HCT116 (cell line): ENCODE measurements at regions not wholly inside any gene's neighbourhood (a gene's known extent, or its start where the extent isn't known, plus 50 kb on each side); places are given as distances from the start of the nearest gene placed in this dataset.

Experiments
- ATAC-seq: fragments of 200-7000 bp; cut with Tn5 transposase; 2 replicates; pipeline ENCODE4 v1.9.1; 2020; ENCODE audit warnings: mild to moderate bottlenecking, moderate library complexity
- BruUV-seq: library from RNA; stranded (reverse); fragments of 400-500 nt; replicated peaks from 2 replicates; lab custom pipeline; 2021; lab: Mats Ljungman, UMichigan
- CTCF ChIA-PET: fragments of 300-600 bp; sonication (Branson Sonifier 250); formaldehyde crosslinking; loops from one replicate; lab custom pipeline; 2021; ENCODE audit warnings: antibody characterized with exemption; lab: Charles Lee
- POLR2A ChIA-PET: fragments of 300-600, 350-600 bp; sonication (Branson Sonifier 250); formaldehyde crosslinking; loops from one replicate; lab custom pipeline; 2021; ENCODE audit warnings: antibody characterized with exemption; lab: Charles Lee
- RAD21 ChIA-PET, 2 experiments: fragments of 300-600 bp; sonication (Branson Sonifier 250); formaldehyde crosslinking; loops; one replicate each; lab custom pipeline; 2023; ENCODE audit warnings: low total read pairs in 2 of 2; ENCODE audit not compliant: uncharacterized antibody in 2 of 2, unreplicated experiment in 2 of 2, low non-redundant PET in 1 of 2; lab: Charles Lee
- DNase-seq: peaks from one replicate; pipeline ENCODE4 v3.0.0-alpha.2; 2010; ENCODE audit warnings: low read depth, low spot score
- H2AFZ ChIP-seq: fragments of 200-600 bp; shearing (Covaris generic), sonication (generic); 2 replicates; pipeline ENCODE4 v1.6.1; 2017; ENCODE audit warnings: low read depth, mixed run types, mixed read lengths, antibody characterized with exemption, low read length; ENCODE audit not compliant: poor library complexity, severe bottlenecking
- H3K27ac ChIP-seq: 2 replicates; pipeline ENCODE4 v1.5.1; 2012; ENCODE audit warnings: low read depth, low read length
- H3K27me3 ChIP-seq: fragments of 200-600 bp; sonication (generic); 2 replicates; pipeline ENCODE4 v1.6.1; 2016; ENCODE audit warnings: mixed run types, low read length, mixed read lengths; ENCODE audit not compliant: insufficient read depth
- H3K36me3 ChIP-seq, 2 experiments: fragments of 200-500 bp in 1 of 2; fragments of 200-600 bp in 1 of 2; sonication (Bioruptor generic) in 1 of 2; sonication (generic) in 1 of 2; 2 replicates each; pipeline versions ENCODE4 v1.5.1 to v1.6.1; 2014 to 2016; ENCODE audit warnings: low read length in 2 of 2, inconsistent platforms in 1 of 2, mixed read lengths in 1 of 2, mixed run types in 1 of 2; ENCODE audit not compliant: insufficient read depth in 2 of 2, control insufficient read depth in 1 of 2
- H3K4me1 ChIP-seq, 2 experiments: fragments of 200-600 bp in 1 of 2; sonication (generic) in 1 of 2; 2 replicates each; pipeline versions ENCODE4 v1.5.1 to v1.6.1; 2012 to 2017; ENCODE audit warnings: low read length in 2 of 2, inconsistent platforms in 1 of 2, mild to moderate bottlenecking in 1 of 2, mixed read lengths in 1 of 2, mixed run types in 1 of 2, moderate library complexity in 1 of 2; ENCODE audit not compliant: insufficient read depth in 2 of 2, control insufficient read depth in 1 of 2
- H3K4me2 ChIP-seq: fragments of 200-600 bp; sonication (generic); 2 replicates; pipeline ENCODE4 v1.6.1; 2017; ENCODE audit warnings: mixed run types, low read length, mixed read lengths
- H3K4me3 ChIP-seq, 2 experiments: fragments of 200-600 bp in 1 of 2; sonication (generic) in 1 of 2; replicated peaks in 1 of 2; 2 replicates each; pipeline ENCODE4 v1.5.1; 2011 to 2016; ENCODE audit warnings: low read length in 2 of 2, control low read depth in 1 of 2, low read depth in 1 of 2, mild to moderate bottlenecking in 1 of 2, mixed read lengths in 1 of 2, mixed run types in 1 of 2
- H3K79me2 ChIP-seq: fragments of 200-600 bp; sonication (generic); 2 replicates; pipeline ENCODE4 v1.6.1; 2017; ENCODE audit warnings: mild to moderate bottlenecking, mixed run types, low read length, moderate library complexity, mixed read lengths; ENCODE audit not compliant: insufficient read depth
- H3K9ac ChIP-seq: fragments of 200-600 bp; sonication (generic); 2 replicates; pipeline ENCODE4 v1.6.1; 2016; ENCODE audit warnings: low read length, mixed read lengths
- H3K9me2 ChIP-seq: fragments of 200-600 bp; sonication (generic), shearing (Covaris generic); 2 replicates; pipeline ENCODE4 v1.6.1; 2017; ENCODE audit warnings: mixed run types, mild to moderate bottlenecking, moderate library complexity; ENCODE audit not compliant: insufficient read depth
- H3K9me3 ChIP-seq, 2 experiments: fragments of 200-500 bp in 1 of 2; fragments of 200-600 bp in 1 of 2; sonication (Bioruptor generic) in 1 of 2; sonication (generic) in 1 of 2; 2 replicates each; pipeline ENCODE4 v1.6.1; 2014 to 2017; ENCODE audit warnings: low read length in 2 of 2, mixed read lengths in 2 of 2, inconsistent platforms in 1 of 2, low read depth in 1 of 2, mild to moderate bottlenecking in 1 of 2, mixed run types in 1 of 2, moderate library complexity in 1 of 2; ENCODE audit not compliant: control insufficient read depth in 1 of 2, insufficient read depth in 1 of 2
- H4K20me1 ChIP-seq: fragments of 200-600 bp; sonication (generic), shearing (Covaris generic); 2 replicates; pipeline ENCODE4 v1.6.1; 2017; ENCODE audit warnings: mixed run types, mild to moderate bottlenecking, moderate library complexity; ENCODE audit not compliant: insufficient read depth
- EGR1 ChIP-seq: IDR thresholded peaks from 2 replicates; pipeline ENCODE4 v1.6.1; 2012; ENCODE audit warnings: low read depth
- ELF1 ChIP-seq: IDR thresholded peaks from 2 replicates; pipeline ENCODE4 v1.6.1; 2012; ENCODE audit warnings: low read depth, borderline replicate concordance
- EZH2phosphoT487 ChIP-seq: fragments of 200-600 bp; IDR thresholded peaks from 2 replicates; pipeline ENCODE4 v1.6.1; 2018; ENCODE audit warnings: antibody characterized with exemption, borderline replicate concordance
- FOSL1 ChIP-seq: IDR thresholded peaks from 2 replicates; pipeline ENCODE4 v1.6.1; 2012; ENCODE audit warnings: low read depth
- MAX ChIP-seq: IDR thresholded peaks from 2 replicates; pipeline ENCODE4 v1.6.1; 2012
- POLR2A ChIP-seq: IDR thresholded peaks from 2 replicates; pipeline ENCODE4 v1.7.0; 2011; ENCODE audit warnings: borderline replicate concordance; ENCODE audit not compliant: insufficient read depth, insufficient read length; ENCODE audit errors: extremely low read depth
- REST ChIP-seq: IDR thresholded peaks from 2 replicates; pipeline ENCODE4 v1.6.1; 2012; ENCODE audit warnings: low read depth
- SIN3A ChIP-seq: IDR thresholded peaks from 2 replicates; pipeline ENCODE4 v1.6.1; 2012; ENCODE audit warnings: low read depth
- SRF ChIP-seq: IDR thresholded peaks from 2 replicates; pipeline ENCODE4 v1.6.1; 2012; ENCODE audit warnings: low read depth
- ZBTB33 ChIP-seq: IDR thresholded peaks from 2 replicates; pipeline ENCODE4 v1.6.1; 2011; ENCODE audit warnings: mild to moderate bottlenecking, low read length, moderate library complexity; ENCODE audit not compliant: insufficient replicate concordance; ENCODE audit errors: extremely low read depth
- ZFX ChIP-seq: fragments of 450-650 bp; IDR thresholded peaks from 2 replicates; pipeline ENCODE4 v1.6.1; 2017
- ZNF274 ChIP-seq: fragments of 200-500 bp; sonication (Bioruptor generic); IDR thresholded peaks from 2 replicates; pipeline ENCODE4 v1.6.1; 2014; ENCODE audit warnings: mild to moderate bottlenecking, low read depth, low read length, inconsistent platforms
- intact Hi-C: fragments of 100-400 bp; cut with micrococcal nuclease; formaldehyde crosslinking; loops from 2 replicates; pipeline ENCODE4 v1.10.0; 2022
- TF ChIP-seq, protein P1 (sequence below), 3 experiments: fragments of 200-600 bp in 1 of 3; sonication (generic) in 1 of 3; IDR thresholded peaks in 2 of 3; conservative IDR thresholded peaks in 1 of 3; 2 replicates each; pipeline ENCODE4 v1.5.1; 2012 to 2017; ENCODE audit warnings: low read depth in 2 of 3, low read length in 2 of 3, antibody characterized with exemption in 1 of 3, borderline replicate concordance in 1 of 3, control low read depth in 1 of 3, mild to moderate bottlenecking in 1 of 3, mixed read lengths in 1 of 3, mixed run types in 1 of 3, moderate library complexity in 1 of 3; ENCODE audit not compliant: insufficient read depth in 1 of 3

- Histone ChIP-seq H3K36me3 (no peaks in the 10 kb centered on the region), H3K27me3 (no peaks in the 10 kb centered on the region), H3K79me2 (no peaks in the 10 kb centered on the region), H3K9me3 (peaks cover 0 to 4% of the 10 kb centered on the region in 2 experiments; a peak in 1 of 4 replicates), H3K27ac (no peak overlapping the region), H3K4me1 (no peaks in the 10 kb centered on the region), H4K20me1 (no peaks in the 10 kb centered on the region), H3K9ac (no peak overlapping the region), H2AFZ (no peak overlapping the region), H3K9me2 (no peaks in the 10 kb centered on the region), H3K4me2 (no peak overlapping the region), H3K4me3 (no peak overlapping the region)
- ATAC-seq (no peak), DNase-seq (no peak)
- ChIA-PET CTCF (no interaction called here), POLR2A (no interaction called here), RAD21 (no interaction called here)
- no peak for TF ChIP-seq REST
- no peak for TF ChIP-seq ZBTB33
- no peak for TF ChIP-seq ZNF274
- no peak for TF ChIP-seq EZH2phosphoT487
- no peak for TF ChIP-seq EGR1
- no peak for TF ChIP-seq SIN3A
- TF ChIP-seq, protein P1, sequence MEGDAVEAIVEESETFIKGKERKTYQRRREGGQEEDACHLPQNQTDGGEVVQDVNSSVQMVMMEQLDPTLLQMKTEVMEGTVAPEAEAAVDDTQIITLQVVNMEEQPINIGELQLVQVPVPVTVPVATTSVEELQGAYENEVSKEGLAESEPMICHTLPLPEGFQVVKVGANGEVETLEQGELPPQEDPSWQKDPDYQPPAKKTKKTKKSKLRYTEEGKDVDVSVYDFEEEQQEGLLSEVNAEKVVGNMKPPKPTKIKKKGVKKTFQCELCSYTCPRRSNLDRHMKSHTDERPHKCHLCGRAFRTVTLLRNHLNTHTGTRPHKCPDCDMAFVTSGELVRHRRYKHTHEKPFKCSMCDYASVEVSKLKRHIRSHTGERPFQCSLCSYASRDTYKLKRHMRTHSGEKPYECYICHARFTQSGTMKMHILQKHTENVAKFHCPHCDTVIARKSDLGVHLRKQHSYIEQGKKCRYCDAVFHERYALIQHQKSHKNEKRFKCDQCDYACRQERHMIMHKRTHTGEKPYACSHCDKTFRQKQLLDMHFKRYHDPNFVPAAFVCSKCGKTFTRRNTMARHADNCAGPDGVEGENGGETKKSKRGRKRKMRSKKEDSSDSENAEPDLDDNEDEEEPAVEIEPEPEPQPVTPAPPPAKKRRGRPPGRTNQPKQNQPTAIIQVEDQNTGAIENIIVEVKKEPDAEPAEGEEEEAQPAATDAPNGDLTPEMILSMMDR (IDR thresholded peaks at IDR 0.05 in 2 of 3, conservative IDR thresholded peaks at IDR 0.05 in 1 of 3; ENCODE audit: borderline replicate concordance in 1 of 3, insufficient read depth in 1 of 3, low read depth in 2 of 3, low read length in 2 of 3): no peak
- no peak for TF ChIP-seq ELF1
- no peak for TF ChIP-seq MAX
- no peak for TF ChIP-seq POLR2A
- no peak for TF ChIP-seq FOSL1
- TF ChIP-seq SRF: no peak
- no peak for TF ChIP-seq ZFX
- no TSS peak for BruUV-seq
- intact Hi-C loops: no loop called here
These were observed 1312.2 kb downstream of the PLA2G4A start for GRCh38 chr1:188140958-188141357.
